SU-DHL-6 (cell line): ENCODE measurements at regions not wholly inside any gene's neighbourhood (a gene's known extent, or its start where the extent isn't known, plus 50 kb on each side); places are given as distances from the start of the nearest gene placed in this dataset.

Source experiments
- EZH2phosphoT487 ChIP-seq: fragments of 200-600 bp; sonication (generic), shearing (Covaris generic); conservative IDR thresholded peaks from 2 replicates; pipeline ENCODE4 v1.6.1; 2018; ENCODE audit warnings: mild to moderate bottlenecking, antibody characterized with exemption, low read length, moderate library complexity, mixed read lengths
- TF ChIP-seq, protein P1 (sequence below): fragments of 200-600 bp; sonication (generic); IDR thresholded peaks from one replicate; pipeline ENCODE4 v1.5.1; 2017; ENCODE audit warnings: antibody characterized with exemption, mild to moderate bottlenecking, low read length, moderate library complexity; ENCODE audit not compliant: insufficient read depth, poor library complexity, severe bottlenecking

DNA sequence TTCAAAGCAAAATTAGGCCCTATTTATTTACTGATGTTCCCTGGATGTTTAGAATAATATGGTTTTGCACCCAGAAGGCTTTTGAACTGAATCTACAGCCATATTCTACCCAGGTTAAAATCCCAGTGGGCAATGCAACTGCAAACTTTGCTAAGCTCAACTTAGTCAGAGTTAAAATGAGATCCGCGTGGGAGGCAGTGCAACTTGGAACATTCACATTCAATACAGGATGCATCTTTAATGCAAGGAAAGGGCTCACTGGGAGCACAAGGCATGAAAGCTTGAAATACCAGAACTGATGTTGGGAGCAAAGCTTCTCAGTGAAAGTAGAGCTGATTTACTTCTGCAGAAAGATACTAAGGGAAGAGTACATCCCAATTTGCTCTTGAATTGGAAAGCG lies 281.2 kb upstream of the DEFB112 start:
- TF ChIP-seq, protein P1, sequence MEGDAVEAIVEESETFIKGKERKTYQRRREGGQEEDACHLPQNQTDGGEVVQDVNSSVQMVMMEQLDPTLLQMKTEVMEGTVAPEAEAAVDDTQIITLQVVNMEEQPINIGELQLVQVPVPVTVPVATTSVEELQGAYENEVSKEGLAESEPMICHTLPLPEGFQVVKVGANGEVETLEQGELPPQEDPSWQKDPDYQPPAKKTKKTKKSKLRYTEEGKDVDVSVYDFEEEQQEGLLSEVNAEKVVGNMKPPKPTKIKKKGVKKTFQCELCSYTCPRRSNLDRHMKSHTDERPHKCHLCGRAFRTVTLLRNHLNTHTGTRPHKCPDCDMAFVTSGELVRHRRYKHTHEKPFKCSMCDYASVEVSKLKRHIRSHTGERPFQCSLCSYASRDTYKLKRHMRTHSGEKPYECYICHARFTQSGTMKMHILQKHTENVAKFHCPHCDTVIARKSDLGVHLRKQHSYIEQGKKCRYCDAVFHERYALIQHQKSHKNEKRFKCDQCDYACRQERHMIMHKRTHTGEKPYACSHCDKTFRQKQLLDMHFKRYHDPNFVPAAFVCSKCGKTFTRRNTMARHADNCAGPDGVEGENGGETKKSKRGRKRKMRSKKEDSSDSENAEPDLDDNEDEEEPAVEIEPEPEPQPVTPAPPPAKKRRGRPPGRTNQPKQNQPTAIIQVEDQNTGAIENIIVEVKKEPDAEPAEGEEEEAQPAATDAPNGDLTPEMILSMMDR: no peak
- no peak for TF ChIP-seq EZH2phosphoT487
